ENCODE measurements at regions not wholly inside any gene's neighbourhood (a gene's known extent, or its start where the extent isn't known, plus 50 kb on each side); places are given as distances from the start of the nearest gene placed in this dataset.

DNA sequence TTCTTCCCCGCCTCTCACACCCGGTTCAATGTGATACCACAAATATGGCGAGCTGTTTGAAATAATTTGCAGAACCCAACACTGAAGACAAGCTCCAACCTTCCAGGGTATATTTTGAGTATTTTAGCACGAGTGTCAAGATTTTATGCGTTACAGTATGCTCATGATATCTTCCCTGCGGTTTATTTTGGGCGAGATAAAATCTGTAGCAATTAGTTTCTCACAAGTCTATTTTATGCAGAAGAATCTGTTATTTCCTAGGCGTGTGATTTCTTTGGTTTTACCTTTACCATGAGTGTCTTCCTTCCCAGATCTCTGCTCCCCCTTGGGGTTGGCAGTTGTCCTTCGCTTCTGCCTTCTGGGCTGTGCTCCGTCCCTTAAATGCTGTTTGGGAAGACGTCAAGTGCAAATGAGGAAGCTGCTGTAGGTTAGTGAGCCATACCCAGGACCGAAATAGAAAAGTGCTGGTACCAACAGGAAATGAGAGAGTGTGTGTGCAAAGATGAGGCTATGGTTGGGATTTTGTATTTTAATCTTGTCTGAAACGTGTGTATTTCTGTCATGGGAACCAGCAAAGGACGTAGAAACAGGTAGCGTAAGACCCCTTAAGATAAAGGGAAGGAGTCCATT is 299.8 kb downstream of the KLF6 start:
- TF ChIP-seq, protein P1, sequence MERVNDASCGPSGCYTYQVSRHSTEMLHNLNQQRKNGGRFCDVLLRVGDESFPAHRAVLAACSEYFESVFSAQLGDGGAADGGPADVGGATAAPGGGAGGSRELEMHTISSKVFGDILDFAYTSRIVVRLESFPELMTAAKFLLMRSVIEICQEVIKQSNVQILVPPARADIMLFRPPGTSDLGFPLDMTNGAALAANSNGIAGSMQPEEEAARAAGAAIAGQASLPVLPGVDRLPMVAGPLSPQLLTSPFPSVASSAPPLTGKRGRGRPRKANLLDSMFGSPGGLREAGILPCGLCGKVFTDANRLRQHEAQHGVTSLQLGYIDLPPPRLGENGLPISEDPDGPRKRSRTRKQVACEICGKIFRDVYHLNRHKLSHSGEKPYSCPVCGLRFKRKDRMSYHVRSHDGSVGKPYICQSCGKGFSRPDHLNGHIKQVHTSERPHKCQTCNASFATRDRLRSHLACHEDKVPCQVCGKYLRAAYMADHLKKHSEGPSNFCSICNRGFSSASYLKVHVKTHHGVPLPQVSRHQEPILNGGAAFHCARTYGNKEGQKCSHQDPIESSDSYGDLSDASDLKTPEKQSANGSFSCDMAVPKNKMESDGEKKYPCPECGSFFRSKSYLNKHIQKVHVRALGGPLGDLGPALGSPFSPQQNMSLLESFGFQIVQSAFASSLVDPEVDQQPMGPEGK (CRISPR knock-in tag; IDR thresholded peaks at IDR 0.05; ENCODE audit: borderline replicate concordance), result no peak
- TF ChIP-seq, protein P2, sequence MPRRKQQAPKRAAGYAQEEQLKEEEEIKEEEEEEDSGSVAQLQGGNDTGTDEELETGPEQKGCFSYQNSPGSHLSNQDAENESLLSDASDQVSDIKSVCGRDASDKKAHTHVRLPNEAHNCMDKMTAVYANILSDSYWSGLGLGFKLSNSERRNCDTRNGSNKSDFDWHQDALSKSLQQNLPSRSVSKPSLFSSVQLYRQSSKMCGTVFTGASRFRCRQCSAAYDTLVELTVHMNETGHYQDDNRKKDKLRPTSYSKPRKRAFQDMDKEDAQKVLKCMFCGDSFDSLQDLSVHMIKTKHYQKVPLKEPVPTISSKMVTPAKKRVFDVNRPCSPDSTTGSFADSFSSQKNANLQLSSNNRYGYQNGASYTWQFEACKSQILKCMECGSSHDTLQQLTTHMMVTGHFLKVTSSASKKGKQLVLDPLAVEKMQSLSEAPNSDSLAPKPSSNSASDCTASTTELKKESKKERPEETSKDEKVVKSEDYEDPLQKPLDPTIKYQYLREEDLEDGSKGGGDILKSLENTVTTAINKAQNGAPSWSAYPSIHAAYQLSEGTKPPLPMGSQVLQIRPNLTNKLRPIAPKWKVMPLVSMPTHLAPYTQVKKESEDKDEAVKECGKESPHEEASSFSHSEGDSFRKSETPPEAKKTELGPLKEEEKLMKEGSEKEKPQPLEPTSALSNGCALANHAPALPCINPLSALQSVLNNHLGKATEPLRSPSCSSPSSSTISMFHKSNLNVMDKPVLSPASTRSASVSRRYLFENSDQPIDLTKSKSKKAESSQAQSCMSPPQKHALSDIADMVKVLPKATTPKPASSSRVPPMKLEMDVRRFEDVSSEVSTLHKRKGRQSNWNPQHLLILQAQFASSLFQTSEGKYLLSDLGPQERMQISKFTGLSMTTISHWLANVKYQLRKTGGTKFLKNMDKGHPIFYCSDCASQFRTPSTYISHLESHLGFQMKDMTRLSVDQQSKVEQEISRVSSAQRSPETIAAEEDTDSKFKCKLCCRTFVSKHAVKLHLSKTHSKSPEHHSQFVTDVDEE (CRISPR knock-in tag; IDR thresholded peaks at IDR 0.05), result no peak
- TF ChIP-seq, protein P3, sequence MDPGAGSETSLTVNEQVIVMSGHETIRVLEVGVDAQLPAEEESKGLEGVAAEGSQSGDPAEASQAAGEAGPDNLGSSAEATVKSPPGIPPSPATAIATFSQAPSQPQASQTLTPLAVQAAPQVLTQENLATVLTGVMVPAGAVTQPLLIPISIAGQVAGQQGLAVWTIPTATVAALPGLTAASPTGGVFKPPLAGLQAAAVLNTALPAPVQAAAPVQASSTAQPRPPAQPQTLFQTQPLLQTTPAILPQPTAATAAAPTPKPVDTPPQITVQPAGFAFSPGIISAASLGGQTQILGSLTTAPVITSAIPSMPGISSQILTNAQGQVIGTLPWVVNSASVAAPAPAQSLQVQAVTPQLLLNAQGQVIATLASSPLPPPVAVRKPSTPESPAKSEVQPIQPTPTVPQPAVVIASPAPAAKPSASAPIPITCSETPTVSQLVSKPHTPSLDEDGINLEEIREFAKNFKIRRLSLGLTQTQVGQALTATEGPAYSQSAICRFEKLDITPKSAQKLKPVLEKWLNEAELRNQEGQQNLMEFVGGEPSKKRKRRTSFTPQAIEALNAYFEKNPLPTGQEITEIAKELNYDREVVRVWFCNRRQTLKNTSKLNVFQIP (CRISPR knock-in tag; IDR thresholded peaks at IDR 0.05; ENCODE audit: borderline replicate concordance, low read depth), result no peak
- TF ChIP-seq ZNF565 (CRISPR knock-in tag; conservative IDR thresholded peaks at IDR 0.05; ENCODE audit: low read depth) (no peak), GLIS3 (CRISPR knock-in tag; IDR thresholded peaks at IDR 0.05) (no peak), ZFP3 (CRISPR knock-in tag; IDR thresholded peaks at IDR 0.05) (no peak), PPARA (CRISPR knock-in tag; IDR thresholded peaks at IDR 0.05; ENCODE audit: borderline replicate concordance) (no peak), ARNTL (CRISPR knock-in tag; IDR thresholded peaks at IDR 0.05; ENCODE audit: borderline replicate concordance, low read depth) (no peak)
- TF ChIP-seq, protein P4, sequence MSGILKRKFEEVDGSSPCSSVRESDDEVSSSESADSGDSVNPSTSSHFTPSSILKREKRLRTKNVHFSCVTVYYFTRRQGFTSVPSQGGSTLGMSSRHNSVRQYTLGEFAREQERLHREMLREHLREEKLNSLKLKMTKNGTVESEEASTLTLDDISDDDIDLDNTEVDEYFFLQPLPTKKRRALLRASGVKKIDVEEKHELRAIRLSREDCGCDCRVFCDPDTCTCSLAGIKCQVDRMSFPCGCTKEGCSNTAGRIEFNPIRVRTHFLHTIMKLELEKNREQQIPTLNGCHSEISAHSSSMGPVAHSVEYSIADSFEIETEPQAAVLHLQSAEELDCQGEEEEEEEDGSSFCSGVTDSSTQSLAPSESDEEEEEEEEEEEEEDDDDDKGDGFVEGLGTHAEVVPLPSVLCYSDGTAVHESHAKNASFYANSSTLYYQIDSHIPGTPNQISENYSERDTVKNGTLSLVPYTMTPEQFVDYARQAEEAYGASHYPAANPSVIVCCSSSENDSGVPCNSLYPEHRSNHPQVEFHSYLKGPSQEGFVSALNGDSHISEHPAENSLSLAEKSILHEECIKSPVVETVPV (CRISPR knock-in tag; IDR thresholded peaks at IDR 0.05), result no peak
- TF ChIP-seq, protein P5, sequence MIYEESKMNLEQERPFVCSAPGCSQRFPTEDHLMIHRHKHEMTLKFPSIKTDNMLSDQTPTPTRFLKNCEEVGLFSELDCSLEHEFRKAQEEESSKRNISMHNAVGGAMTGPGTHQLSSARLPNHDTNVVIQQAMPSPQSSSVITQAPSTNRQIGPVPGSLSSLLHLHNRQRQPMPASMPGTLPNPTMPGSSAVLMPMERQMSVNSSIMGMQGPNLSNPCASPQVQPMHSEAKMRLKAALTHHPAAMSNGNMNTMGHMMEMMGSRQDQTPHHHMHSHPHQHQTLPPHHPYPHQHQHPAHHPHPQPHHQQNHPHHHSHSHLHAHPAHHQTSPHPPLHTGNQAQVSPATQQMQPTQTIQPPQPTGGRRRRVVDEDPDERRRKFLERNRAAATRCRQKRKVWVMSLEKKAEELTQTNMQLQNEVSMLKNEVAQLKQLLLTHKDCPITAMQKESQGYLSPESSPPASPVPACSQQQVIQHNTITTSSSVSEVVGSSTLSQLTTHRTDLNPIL (CRISPR knock-in tag; IDR thresholded peaks at IDR 0.05; ENCODE audit: low read depth), result no peak
